HepG2 (cell line): ENCODE measurements at regions not wholly inside any gene's neighbourhood (a gene's known extent, or its start where the extent isn't known, plus 50 kb on each side); places are given as distances from the start of the nearest gene placed in this dataset.
A peak's percentile ranks its signal among the peaks of the same experiment; 100 is the strongest.

Experiments
- ATAC-seq: fragments of 200-7000 bp; cut with Tn5 transposase; 3 replicates; pipeline ENCODE4 v1.9.1; 2020; ENCODE audit warnings: mild to moderate bottlenecking, moderate library complexity
- BruUV-seq: library from RNA; stranded (reverse); fragments of 400-500 nt; replicated peaks from 2 replicates; lab custom pipeline; 2021; lab: Mats Ljungman, UMichigan
- CTCF ChIA-PET: fragments of 300-600 bp; formaldehyde crosslinking; extraction: SDS; loops from one replicate; lab custom pipeline; 2021; ENCODE audit warnings: low total read pairs, inconsistent platforms, low intra/inter-chr PET ratio; lab: Yijun Ruan, JAX
- POLR2A ChIA-PET: fragments of 350-600 bp; sonication (Branson Sonifier 250); formaldehyde crosslinking; loops from one replicate; lab custom pipeline; 2020; ENCODE audit warnings: antibody characterized with exemption, inconsistent platforms; lab: Yijun Ruan, JAX
- DNase-seq: peaks from one replicate; pipeline ENCODE4 v3.0.0-alpha.2; 2015; ENCODE audit warnings: low spot score
- FAIRE-seq: peaks from 3 replicates; lab custom pipeline; 2011; peaks lifted over from hg19 to GRCh38; lab: Jason Lieb, UNC
- H2AFZ ChIP-seq: one replicate; pipeline ENCODE4 v1.6.1; 2011; ENCODE audit warnings: low read length, inconsistent platforms
- H3K27ac ChIP-seq: fragments of 300-600 bp; 3 replicates; pipeline ENCODE4 v1.8.0; 2011; ENCODE audit warnings: mixed run types, mild to moderate bottlenecking, mixed read lengths, low read length, inconsistent platforms; ENCODE audit not compliant: insufficient read depth; ENCODE audit errors: extremely low read length
- H3K27me3 ChIP-seq, 2 experiments: fragments of 200-600 bp in 1 of 2; 2 replicates in 1 of 2; 3 replicates in 1 of 2; pipeline versions ENCODE4 v1.6.0 to v1.8.0; 2011; ENCODE audit warnings: low read length in 2 of 2, mild to moderate bottlenecking in 2 of 2, moderate library complexity in 2 of 2, inconsistent platforms in 1 of 2; ENCODE audit not compliant: insufficient read depth in 2 of 2, control insufficient read depth in 1 of 2
- H3K36me3 ChIP-seq, 2 experiments: fragments of 200-600 bp in 1 of 2; replicated peaks in 1 of 2; 2 replicates in 1 of 2; 3 replicates in 1 of 2; pipeline versions ENCODE4 v1.5.1 to v1.8.0; 2011; ENCODE audit warnings: low read length in 2 of 2, inconsistent platforms in 1 of 2; ENCODE audit not compliant: insufficient read depth in 2 of 2, control insufficient read depth in 1 of 2
- H3K4me1 ChIP-seq: 2 replicates; pipeline ENCODE4 v1.5.1; 2012; ENCODE audit warnings: low read length, inconsistent platforms; ENCODE audit not compliant: insufficient read depth
- H3K4me2 ChIP-seq: 2 replicates; pipeline ENCODE4 v1.6.0; 2011; ENCODE audit warnings: low read depth, low read length, inconsistent platforms
- H3K4me3 ChIP-seq, 3 experiments: fragments of 200-600 bp in 1 of 3; sonication (generic), shearing (Covaris generic) in 1 of 3; replicated peaks in 1 of 3; 2 replicates each; pipeline ENCODE4 v1.5.1; 2011 to 2016; ENCODE audit warnings: low read length in 3 of 3, inconsistent platforms in 2 of 3, low read depth in 2 of 3, mild to moderate bottlenecking in 2 of 3, control low read depth in 1 of 3, mixed read lengths in 1 of 3; ENCODE audit not compliant: insufficient read depth in 1 of 3
- H3K79me2 ChIP-seq: one replicate; pipeline ENCODE4 v1.6.1; 2011; ENCODE audit warnings: low read length, inconsistent platforms; ENCODE audit not compliant: insufficient read depth
- H3K9ac ChIP-seq: 2 replicates; pipeline ENCODE4 v1.6.0; 2011; ENCODE audit warnings: mild to moderate bottlenecking, low read depth, low read length, inconsistent platforms; ENCODE audit not compliant: insufficient read depth
- H3K9me3 ChIP-seq: 2 replicates; pipeline ENCODE4 v1.5.1; 2012; ENCODE audit warnings: mild to moderate bottlenecking, low read length
- H4K20me1 ChIP-seq: 2 replicates; pipeline ENCODE4 v1.6.0; 2011; ENCODE audit warnings: inconsistent platforms, mild to moderate bottlenecking, low read length, moderate library complexity; ENCODE audit not compliant: insufficient read depth
- CEBPB ChIP-seq: IDR thresholded peaks from 2 replicates; pipeline ENCODE4 v1.6.1; 2011; ENCODE audit warnings: low read depth, low read length, improper control_type of control experiment, borderline replicate concordance
- KDM4B ChIP-seq: sonication (generic); formaldehyde crosslinking; IDR thresholded peaks from 2 replicates; pipeline ENCODE4 v1.4.0; 2020; ENCODE audit warnings: missing genetic modification reagents
- MBD4 ChIP-seq: IDR thresholded peaks from 2 replicates; pipeline ENCODE4 v1.6.1; 2012; ENCODE audit warnings: low read length, inconsistent platforms, borderline replicate concordance
- NCOA5 ChIP-seq: sonication (generic); formaldehyde crosslinking; IDR thresholded peaks from 2 replicates; pipeline ENCODE4 v1.4.0; 2020; ENCODE audit warnings: missing genetic modification reagents
- NFAT5 ChIP-seq: sonication (generic); formaldehyde crosslinking; IDR thresholded peaks from 2 replicates; pipeline ENCODE4 v1.4.0; 2020; ENCODE audit warnings: missing genetic modification reagents
- ZNF501 ChIP-seq: sonication (generic); formaldehyde crosslinking; IDR thresholded peaks from 2 replicates; pipeline ENCODE4 v1.5.1; 2020; ENCODE audit warnings: mild to moderate bottlenecking, moderate library complexity, missing genetic modification reagents
- ZNF589 ChIP-seq: sonication (generic); formaldehyde crosslinking; conservative IDR thresholded peaks from 2 replicates; pipeline ENCODE4 v1.8.0; 2022; ENCODE audit warnings: mild to moderate bottlenecking, moderate library complexity, missing genetic modification reagents
- WGBS: methylation state at CpG from one replicate; pipeline ENCODE4 v1.1.6; 2017; ENCODE audit warnings: low lambda C conversion rate; 5-methylcytosine and 5-hydroxymethylcytosine counted together
- in situ Hi-C: cut with HindIII; loops from 2 replicates; pipeline ENCODE4 v1.10.0; 2017; ENCODE audit warnings: low pct_unique_long_range_greater_than_20kb; ENCODE audit not compliant: extremely low pct_ligation_motif_present
- intact Hi-C: fragments of 100-400 bp; cut with micrococcal nuclease; formaldehyde crosslinking; loops from one replicate; pipeline ENCODE4 v1.10.0; 2022; ENCODE audit not compliant: unreplicated experiment

- in situ Hi-C loops (no loop called here), intact Hi-C loops (no loop called here)
- H4K20me1 ChIP-seq: no peaks in the 10 kb centered on the region
- ChIA-PET CTCF (no interaction called here), POLR2A (no interaction called here)
- DNase-seq: no peak
- no peak for FAIRE-seq
- no peak overlapping the region for H2AFZ ChIP-seq
- no peaks in the 10 kb centered on the region for H3K79me2 ChIP-seq
- WGBS: 4% methylated on average over 3 of the region's 3 CpGs
- no peak for TF ChIP-seq NFAT5 (CRISPR knock-in tag)
- TF ChIP-seq KDM4B: no peak
- TF ChIP-seq NCOA5 (CRISPR knock-in tag): no peak
- TF ChIP-seq CEBPB: peak; percentile 26; the same call in 1 of the 2 replicates
- TF ChIP-seq MBD4: no peak
- no peak for TF ChIP-seq ZNF501 (CRISPR knock-in tag)
- TF ChIP-seq ZNF589 (CRISPR knock-in tag): no peak
- no peak overlapping the region for H3K9ac ChIP-seq
- no peak overlapping the region for H3K4me3 ChIP-seq
- H3K36me3 ChIP-seq: no peaks in the 10 kb centered on the region
- no peak for ATAC-seq
- H3K27me3 ChIP-seq: no peaks in the 10 kb centered on the region
- no peak overlapping the region for H3K27ac ChIP-seq
- H3K4me1 ChIP-seq: no peaks in the 10 kb centered on the region
- peaks cover 83% of the 10 kb centered on the region for H3K9me3 ChIP-seq
- no peak overlapping the region for H3K4me2 ChIP-seq
- no TSS peak for BruUV-seq
Measured at GRCh38 chr21:20313013-20313412, 685.2 kb upstream of the NCAM2 start.
